HEK293 (cell line): ENCODE measurements at regions not wholly inside any gene's neighbourhood (a gene's known extent, or its start where the extent isn't known, plus 50 kb on each side); places are given as distances from the start of the nearest gene placed in this dataset.

Experiments used
- CTCF ChIA-PET: fragments of 350-600 bp; formaldehyde crosslinking; extraction: SDS; loops from one replicate; lab custom pipeline; 2021; ENCODE audit warnings: antibody characterized with exemption; lab: Yijun Ruan, JAX
- POLR2A ChIA-PET: fragments of 300-600 bp; formaldehyde crosslinking; extraction: SDS; loops from one replicate; lab custom pipeline; 2020; ENCODE audit warnings: antibody characterized with exemption, inconsistent platforms; lab: Yijun Ruan, JAX
- H3K27ac ChIP-seq: fragments of 200-500 bp; sonication (Bioruptor generic); 2 replicates; pipeline ENCODE4 v1.5.1; 2014; ENCODE audit warnings: low read depth, low read length, control low read depth, inconsistent platforms; ENCODE audit errors: extremely low read depth
- H3K36me3 ChIP-seq, 2 experiments: fragments of 200-500 bp in 1 of 2; sonication (Bioruptor generic) in 1 of 2; 1 replicate in 1 of 2; 2 replicates in 1 of 2; pipeline ENCODE4 v1.5.1; 2014 to 2017; ENCODE audit warnings: inconsistent platforms in 2 of 2, low read length in 2 of 2; ENCODE audit not compliant: control insufficient read depth in 2 of 2, insufficient read depth in 1 of 2
- H3K4me1 ChIP-seq: fragments of 200-500 bp; sonication (Bioruptor generic); 2 replicates; pipeline ENCODE4 v1.5.1; 2014; ENCODE audit warnings: mild to moderate bottlenecking, low read length, inconsistent platforms; ENCODE audit not compliant: control insufficient read depth, insufficient read depth
- H3K4me3 ChIP-seq: 2 replicates; pipeline ENCODE4 v1.5.1; 2011; ENCODE audit warnings: low read depth, mild to moderate bottlenecking, control low read depth, low read length, moderate library complexity
- H3K9me3 ChIP-seq: fragments of 200-500 bp; sonication (Bioruptor generic); 2 replicates; pipeline ENCODE4 v1.5.1; 2014; ENCODE audit warnings: low read depth, low read length, inconsistent platforms; ENCODE audit not compliant: control insufficient read depth, insufficient read depth
- MEIS1 ChIP-seq: sonication (generic); formaldehyde crosslinking; IDR thresholded peaks from 2 replicates; pipeline ENCODE4 v1.8.1; 2022; ENCODE audit warnings: missing genetic modification reagents, mild to moderate bottlenecking, borderline replicate concordance
- OSR2 ChIP-seq: fragments of 450-650 bp; formaldehyde crosslinking; IDR thresholded peaks from 2 replicates; pipeline ENCODE4 v1.5.1; 2016; ENCODE audit warnings: missing biosample characterization, missing genetic modification characterization
- SP7 ChIP-seq: fragments of 450-650 bp; formaldehyde crosslinking; IDR thresholded peaks from 2 replicates; pipeline ENCODE4 v1.5.1; 2016; ENCODE audit warnings: missing biosample characterization, missing genetic modification characterization
- YY1 ChIP-seq: fragments of 450-650 bp; formaldehyde crosslinking; IDR thresholded peaks from 2 replicates; pipeline ENCODE4 v1.5.1; 2018; ENCODE audit warnings: missing biosample characterization, missing genetic modification characterization
- ZBTB8A ChIP-seq: fragments of 450-650 bp; formaldehyde crosslinking; IDR thresholded peaks from 2 replicates; pipeline ENCODE4 v1.5.1; 2016; ENCODE audit warnings: missing biosample characterization, missing genetic modification characterization
- ZNF140 ChIP-seq: fragments of 450-650 bp; formaldehyde crosslinking; IDR thresholded peaks from 2 replicates; pipeline ENCODE4 v1.5.1; 2016; ENCODE audit warnings: missing biosample characterization, missing genetic modification characterization
- ZNF146 ChIP-seq: fragments of 450-650 bp; formaldehyde crosslinking; IDR thresholded peaks from 2 replicates; pipeline ENCODE4 v1.5.1; 2016; ENCODE audit warnings: missing biosample characterization, missing genetic modification characterization
- ZNF221 ChIP-seq: fragments of 450-650 bp; formaldehyde crosslinking; IDR thresholded peaks from 2 replicates; pipeline ENCODE4 v1.5.1; 2017; ENCODE audit warnings: missing biosample characterization, missing genetic modification characterization, borderline replicate concordance
- ZNF266 ChIP-seq: fragments of 450-650 bp; formaldehyde crosslinking; IDR thresholded peaks from 2 replicates; pipeline ENCODE4 v1.5.1; 2016; ENCODE audit warnings: missing biosample characterization, missing genetic modification characterization, low read depth
- ZNF366 ChIP-seq: fragments of 450-650 bp; formaldehyde crosslinking; conservative IDR thresholded peaks from 2 replicates; pipeline ENCODE4 v1.5.1; 2016; ENCODE audit warnings: missing biosample characterization, missing genetic modification characterization
- ZNF416 ChIP-seq: fragments of 450-650 bp; formaldehyde crosslinking; IDR thresholded peaks from 2 replicates; pipeline ENCODE4 v1.5.1; 2016; ENCODE audit warnings: missing biosample characterization, missing genetic modification characterization
- ZNF555 ChIP-seq: fragments of 450-650 bp; formaldehyde crosslinking; conservative IDR thresholded peaks from 2 replicates; pipeline ENCODE4 v1.5.1; 2017; ENCODE audit warnings: missing biosample characterization, mild to moderate bottlenecking, missing genetic modification characterization, inconsistent platforms
- ZNF629 ChIP-seq: fragments of 450-650 bp; formaldehyde crosslinking; IDR thresholded peaks from 2 replicates; pipeline ENCODE4 v1.5.1; 2017; ENCODE audit warnings: missing biosample characterization, missing genetic modification characterization
- TF ChIP-seq, protein P1 (sequence below): fragments of 450-650 bp; formaldehyde crosslinking; IDR thresholded peaks from 2 replicates; pipeline ENCODE4 v1.5.1; 2016; ENCODE audit warnings: missing biosample characterization, missing genetic modification characterization, borderline replicate concordance
- TF ChIP-seq, protein P2 (sequence below): fragments of 450-650 bp; formaldehyde crosslinking; IDR thresholded peaks from 2 replicates; pipeline ENCODE4 v1.5.1; 2016; ENCODE audit warnings: missing biosample characterization, missing genetic modification characterization
- TF ChIP-seq, protein P3 (sequence below): fragments of 450-650 bp; formaldehyde crosslinking; IDR thresholded peaks from 2 replicates; pipeline ENCODE4 v1.5.1; 2017; ENCODE audit warnings: missing biosample characterization, missing genetic modification characterization
- TF ChIP-seq, protein P4 (sequence below): fragments of 450-650 bp; formaldehyde crosslinking; IDR thresholded peaks from 2 replicates; pipeline ENCODE4 v1.5.1; 2016; ENCODE audit warnings: missing biosample characterization, missing genetic modification characterization
- TF ChIP-seq, protein P5 (sequence below): fragments of 450-650 bp; formaldehyde crosslinking; IDR thresholded peaks from 2 replicates; pipeline ENCODE4 v1.5.1; 2017; ENCODE audit warnings: missing biosample characterization, missing genetic modification characterization

DNA sequence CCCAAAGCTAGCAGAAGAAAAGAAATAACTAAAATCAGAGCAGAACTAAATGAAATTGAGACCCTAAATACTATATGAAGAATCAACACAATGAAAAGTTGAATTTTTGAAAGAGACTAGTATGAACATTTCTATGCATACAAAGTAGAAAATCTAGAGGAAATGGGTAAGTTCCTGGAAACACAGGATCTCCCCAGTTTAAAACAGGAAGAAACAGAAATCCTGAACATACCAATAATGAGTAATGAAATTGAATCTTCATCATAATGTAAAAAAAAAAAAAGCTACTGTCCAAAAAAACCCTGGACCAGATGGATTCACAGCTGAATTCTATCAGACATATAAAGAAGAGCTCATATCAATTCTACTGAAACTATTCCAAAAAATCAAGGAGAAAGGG lies 233.5 kb downstream of the PLPP3 start (continued):
- TF ChIP-seq, protein P1, sequence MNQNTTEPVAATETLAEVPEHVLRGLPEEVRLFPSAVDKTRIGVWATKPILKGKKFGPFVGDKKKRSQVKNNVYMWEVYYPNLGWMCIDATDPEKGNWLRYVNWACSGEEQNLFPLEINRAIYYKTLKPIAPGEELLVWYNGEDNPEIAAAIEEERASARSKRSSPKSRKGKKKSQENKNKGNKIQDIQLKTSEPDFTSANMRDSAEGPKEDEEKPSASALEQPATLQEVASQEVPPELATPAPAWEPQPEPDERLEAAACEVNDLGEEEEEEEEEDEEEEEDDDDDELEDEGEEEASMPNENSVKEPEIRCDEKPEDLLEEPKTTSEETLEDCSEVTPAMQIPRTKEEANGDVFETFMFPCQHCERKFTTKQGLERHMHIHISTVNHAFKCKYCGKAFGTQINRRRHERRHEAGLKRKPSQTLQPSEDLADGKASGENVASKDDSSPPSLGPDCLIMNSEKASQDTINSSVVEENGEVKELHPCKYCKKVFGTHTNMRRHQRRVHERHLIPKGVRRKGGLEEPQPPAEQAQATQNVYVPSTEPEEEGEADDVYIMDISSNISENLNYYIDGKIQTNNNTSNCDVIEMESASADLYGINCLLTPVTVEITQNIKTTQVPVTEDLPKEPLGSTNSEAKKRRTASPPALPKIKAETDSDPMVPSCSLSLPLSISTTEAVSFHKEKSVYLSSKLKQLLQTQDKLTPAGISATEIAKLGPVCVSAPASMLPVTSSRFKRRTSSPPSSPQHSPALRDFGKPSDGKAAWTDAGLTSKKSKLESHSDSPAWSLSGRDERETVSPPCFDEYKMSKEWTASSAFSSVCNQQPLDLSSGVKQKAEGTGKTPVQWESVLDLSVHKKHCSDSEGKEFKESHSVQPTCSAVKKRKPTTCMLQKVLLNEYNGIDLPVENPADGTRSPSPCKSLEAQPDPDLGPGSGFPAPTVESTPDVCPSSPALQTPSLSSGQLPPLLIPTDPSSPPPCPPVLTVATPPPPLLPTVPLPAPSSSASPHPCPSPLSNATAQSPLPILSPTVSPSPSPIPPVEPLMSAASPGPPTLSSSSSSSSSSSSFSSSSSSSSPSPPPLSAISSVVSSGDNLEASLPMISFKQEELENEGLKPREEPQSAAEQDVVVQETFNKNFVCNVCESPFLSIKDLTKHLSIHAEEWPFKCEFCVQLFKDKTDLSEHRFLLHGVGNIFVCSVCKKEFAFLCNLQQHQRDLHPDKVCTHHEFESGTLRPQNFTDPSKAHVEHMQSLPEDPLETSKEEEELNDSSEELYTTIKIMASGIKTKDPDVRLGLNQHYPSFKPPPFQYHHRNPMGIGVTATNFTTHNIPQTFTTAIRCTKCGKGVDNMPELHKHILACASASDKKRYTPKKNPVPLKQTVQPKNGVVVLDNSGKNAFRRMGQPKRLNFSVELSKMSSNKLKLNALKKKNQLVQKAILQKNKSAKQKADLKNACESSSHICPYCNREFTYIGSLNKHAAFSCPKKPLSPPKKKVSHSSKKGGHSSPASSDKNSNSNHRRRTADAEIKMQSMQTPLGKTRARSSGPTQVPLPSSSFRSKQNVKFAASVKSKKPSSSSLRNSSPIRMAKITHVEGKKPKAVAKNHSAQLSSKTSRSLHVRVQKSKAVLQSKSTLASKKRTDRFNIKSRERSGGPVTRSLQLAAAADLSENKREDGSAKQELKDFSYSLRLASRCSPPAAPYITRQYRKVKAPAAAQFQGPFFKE: no peak
- TF ChIP-seq YY1 (tag by site-specific recombination): no peak
- no peak for TF ChIP-seq ZNF140 (tag by site-specific recombination)
- no peak for TF ChIP-seq OSR2 (tag by site-specific recombination)

DNA sequence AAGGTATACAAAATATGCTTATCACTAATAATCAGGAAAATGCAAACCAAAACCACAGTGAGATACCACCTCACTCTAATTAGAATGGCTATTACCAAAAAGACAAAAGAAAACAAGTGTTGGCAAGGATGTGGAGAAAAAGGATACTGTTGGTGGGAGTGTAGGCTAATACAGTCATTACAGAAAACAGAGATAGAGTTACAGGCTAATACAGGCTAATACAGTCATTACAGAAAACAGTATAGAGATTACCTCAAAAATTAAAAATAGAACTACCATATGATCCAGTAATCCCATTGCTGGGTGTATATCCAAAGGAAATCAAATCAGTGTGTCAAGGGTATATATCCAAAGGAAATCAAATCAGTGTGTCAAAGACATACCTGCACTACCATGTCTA lies 238.4 kb downstream of the PLPP3 start:
- Histone ChIP-seq H3K4me3 (no peak overlapping the region), H3K4me1 (no peaks in the 10 kb centered on the region), H3K36me3 (no peaks in the 10 kb centered on the region), H3K9me3 (no peaks in the 10 kb centered on the region), H3K27ac (no peak overlapping the region)
- ChIA-PET POLR2A (no interaction called here), CTCF (no interaction called here)
- TF ChIP-seq ZNF266 (tag by site-specific recombination) (no peak), ZNF416 (tag by site-specific recombination) (no peak), ZNF629 (no peak), ZNF146 (tag by site-specific recombination) (no peak), ZNF221 (tag by site-specific recombination) (no peak), MEIS1 (no peak), ZNF555 (tag by site-specific recombination) (no peak), SP7 (no peak), ZBTB8A (no peak), ZNF366 (no peak)
- TF ChIP-seq, protein P2, sequence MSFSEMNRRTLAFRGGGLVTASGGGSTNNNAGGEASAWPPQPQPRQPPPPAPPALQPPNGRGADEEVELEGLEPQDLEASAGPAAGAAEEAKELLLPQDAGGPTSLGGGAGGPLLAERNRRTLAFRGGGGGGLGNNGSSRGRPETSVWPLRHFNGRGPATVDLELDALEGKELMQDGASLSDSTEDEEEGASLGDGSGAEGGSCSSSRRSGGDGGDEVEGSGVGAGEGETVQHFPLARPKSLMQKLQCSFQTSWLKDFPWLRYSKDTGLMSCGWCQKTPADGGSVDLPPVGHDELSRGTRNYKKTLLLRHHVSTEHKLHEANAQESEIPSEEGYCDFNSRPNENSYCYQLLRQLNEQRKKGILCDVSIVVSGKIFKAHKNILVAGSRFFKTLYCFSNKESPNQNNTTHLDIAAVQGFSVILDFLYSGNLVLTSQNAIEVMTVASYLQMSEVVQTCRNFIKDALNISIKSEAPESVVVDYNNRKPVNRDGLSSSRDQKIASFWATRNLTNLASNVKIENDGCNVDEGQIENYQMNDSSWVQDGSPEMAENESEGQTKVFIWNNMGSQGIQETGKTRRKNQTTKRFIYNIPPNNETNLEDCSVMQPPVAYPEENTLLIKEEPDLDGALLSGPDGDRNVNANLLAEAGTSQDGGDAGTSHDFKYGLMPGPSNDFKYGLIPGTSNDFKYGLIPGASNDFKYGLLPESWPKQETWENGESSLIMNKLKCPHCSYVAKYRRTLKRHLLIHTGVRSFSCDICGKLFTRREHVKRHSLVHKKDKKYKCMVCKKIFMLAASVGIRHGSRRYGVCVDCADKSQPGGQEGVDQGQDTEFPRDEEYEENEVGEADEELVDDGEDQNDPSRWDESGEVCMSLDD (tag by site-specific recombination): no peak
- TF ChIP-seq, protein P3, sequence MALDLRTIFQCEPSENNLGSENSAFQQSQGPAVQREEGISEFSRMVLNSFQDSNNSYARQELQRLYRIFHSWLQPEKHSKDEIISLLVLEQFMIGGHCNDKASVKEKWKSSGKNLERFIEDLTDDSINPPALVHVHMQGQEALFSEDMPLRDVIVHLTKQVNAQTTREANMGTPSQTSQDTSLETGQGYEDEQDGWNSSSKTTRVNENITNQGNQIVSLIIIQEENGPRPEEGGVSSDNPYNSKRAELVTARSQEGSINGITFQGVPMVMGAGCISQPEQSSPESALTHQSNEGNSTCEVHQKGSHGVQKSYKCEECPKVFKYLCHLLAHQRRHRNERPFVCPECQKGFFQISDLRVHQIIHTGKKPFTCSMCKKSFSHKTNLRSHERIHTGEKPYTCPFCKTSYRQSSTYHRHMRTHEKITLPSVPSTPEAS (tag by site-specific recombination): no peak
- TF ChIP-seq, protein P4, sequence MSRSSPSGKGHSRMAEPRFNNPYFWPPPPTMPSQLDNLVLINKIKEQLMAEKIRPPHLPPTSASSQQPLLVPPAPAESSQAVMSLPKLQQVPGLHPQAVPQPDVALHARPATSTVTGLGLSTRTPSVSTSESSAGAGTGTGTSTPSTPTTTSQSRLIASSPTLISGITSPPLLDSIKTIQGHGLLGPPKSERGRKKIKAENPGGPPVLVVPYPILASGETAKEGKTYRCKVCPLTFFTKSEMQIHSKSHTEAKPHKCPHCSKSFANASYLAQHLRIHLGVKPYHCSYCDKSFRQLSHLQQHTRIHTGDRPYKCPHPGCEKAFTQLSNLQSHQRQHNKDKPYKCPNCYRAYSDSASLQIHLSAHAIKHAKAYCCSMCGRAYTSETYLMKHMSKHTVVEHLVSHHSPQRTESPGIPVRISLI (tag by site-specific recombination): no peak
- TF ChIP-seq, protein P5, sequence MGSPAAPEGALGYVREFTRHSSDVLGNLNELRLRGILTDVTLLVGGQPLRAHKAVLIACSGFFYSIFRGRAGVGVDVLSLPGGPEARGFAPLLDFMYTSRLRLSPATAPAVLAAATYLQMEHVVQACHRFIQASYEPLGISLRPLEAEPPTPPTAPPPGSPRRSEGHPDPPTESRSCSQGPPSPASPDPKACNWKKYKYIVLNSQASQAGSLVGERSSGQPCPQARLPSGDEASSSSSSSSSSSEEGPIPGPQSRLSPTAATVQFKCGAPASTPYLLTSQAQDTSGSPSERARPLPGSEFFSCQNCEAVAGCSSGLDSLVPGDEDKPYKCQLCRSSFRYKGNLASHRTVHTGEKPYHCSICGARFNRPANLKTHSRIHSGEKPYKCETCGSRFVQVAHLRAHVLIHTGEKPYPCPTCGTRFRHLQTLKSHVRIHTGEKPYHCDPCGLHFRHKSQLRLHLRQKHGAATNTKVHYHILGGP: no peak
